DND-41 (cell line): ENCODE measurements at regions not wholly inside any gene's neighbourhood (a gene's known extent, or its start where the extent isn't known, plus 50 kb on each side); places are given as distances from the start of the nearest gene placed in this dataset.

Experiments used
- ATAC-seq: fragments of 200-7000 bp; cut with Tn5 transposase; 3 replicates; pipeline ENCODE4 v1.9.1; 2021; ENCODE audit warnings: low read depth; ENCODE audit not compliant: insufficient read depth
- DNase-seq: peaks from one replicate; pipeline ENCODE4 v3.0.0-alpha.2; 2020
- H2AFZ ChIP-seq: 2 replicates; pipeline ENCODE4 v1.6.0; 2012; ENCODE audit warnings: low read depth, low read length
- H3K27ac ChIP-seq: 2 replicates; pipeline ENCODE4 v1.5.1; 2012; ENCODE audit warnings: low read length, inconsistent platforms
- H3K27me3 ChIP-seq: fragments of 200-600 bp; sonication (generic); 2 replicates; pipeline ENCODE4 v1.6.0; 2012; ENCODE audit warnings: low read length, mild to moderate bottlenecking, inconsistent platforms; ENCODE audit not compliant: insufficient read depth, poor library complexity
- H3K36me3 ChIP-seq: 2 replicates; pipeline ENCODE4 v1.5.1; 2012; ENCODE audit warnings: low read length, inconsistent platforms; ENCODE audit not compliant: insufficient read depth
- H3K4me1 ChIP-seq: 2 replicates; pipeline ENCODE4 v1.5.1; 2012; ENCODE audit warnings: mild to moderate bottlenecking, low read length; ENCODE audit not compliant: insufficient read depth
- H3K4me2 ChIP-seq: 2 replicates; pipeline ENCODE4 v1.6.0; 2012; ENCODE audit warnings: mild to moderate bottlenecking, moderate library complexity, low read length, inconsistent platforms; ENCODE audit not compliant: insufficient read depth
- H3K4me3 ChIP-seq, 2 experiments: fragments of 200-600 bp in 1 of 2; shearing (Covaris generic) in 1 of 2; 2 replicates each; pipeline ENCODE4 v1.5.1; 2012 to 2016; ENCODE audit warnings: inconsistent platforms in 2 of 2, low read length in 2 of 2, mild to moderate bottlenecking in 2 of 2, low read depth in 1 of 2, moderate library complexity in 1 of 2
- H3K79me2 ChIP-seq: 2 replicates; pipeline ENCODE4 v1.6.0; 2012; ENCODE audit warnings: low read length, inconsistent platforms; ENCODE audit not compliant: insufficient read depth
- H3K9ac ChIP-seq: 2 replicates; pipeline ENCODE4 v1.6.0; 2012; ENCODE audit warnings: low read depth, mild to moderate bottlenecking, inconsistent platforms, low read length, moderate library complexity
- H3K9me3 ChIP-seq: 2 replicates; pipeline ENCODE4 v1.5.1; 2012; ENCODE audit warnings: low read length, moderate library complexity, mild to moderate bottlenecking, inconsistent platforms; ENCODE audit not compliant: insufficient read depth, severe bottlenecking
- H4K20me1 ChIP-seq: 2 replicates; pipeline ENCODE4 v1.6.0; 2012; ENCODE audit warnings: low read length; ENCODE audit not compliant: insufficient read depth
- EZH2 ChIP-seq: IDR thresholded peaks from 3 replicates; pipeline ENCODE4 v1.6.1; 2012; ENCODE audit warnings: borderline replicate concordance, low read depth, mild to moderate bottlenecking, moderate library complexity, low read length, inconsistent platforms; ENCODE audit not compliant: severe bottlenecking
- TF ChIP-seq, protein P1 (sequence below): IDR thresholded peaks from 2 replicates; pipeline ENCODE4 v1.5.1; 2012; ENCODE audit warnings: borderline replicate concordance, low read length, moderate library complexity, mild to moderate bottlenecking; ENCODE audit not compliant: poor library complexity, severe bottlenecking; ENCODE audit errors: extremely low read depth

DNA sequence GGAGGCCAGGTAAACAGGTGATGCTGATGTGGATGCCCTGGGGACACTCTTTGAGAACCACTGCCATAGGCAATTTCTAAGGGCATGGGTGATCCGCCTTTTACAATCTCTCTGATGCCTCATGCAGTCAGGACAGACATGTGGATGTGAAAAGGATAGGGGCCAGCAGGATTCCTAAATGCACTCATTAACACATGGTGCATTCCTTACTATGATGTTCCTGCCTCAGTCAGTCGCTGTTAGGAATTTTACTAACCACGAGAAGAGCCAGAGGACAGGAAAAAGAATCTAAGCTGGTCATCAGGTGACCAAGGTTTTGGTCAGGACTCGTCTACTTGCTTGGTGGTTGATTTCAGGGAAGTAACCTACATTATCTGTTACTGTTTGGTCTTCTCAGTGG, 191.0 kb downstream of the ARL4C start:
- Histone ChIP-seq H3K36me3 (no peaks in the 10 kb centered on the region), H2AFZ (no peak overlapping the region), H3K4me3 (no peak overlapping the region), H4K20me1 (no peaks in the 10 kb centered on the region), H3K79me2 (no peaks in the 10 kb centered on the region), H3K9me3 (no peaks in the 10 kb centered on the region), H3K4me2 (no peak overlapping the region), H3K4me1 (peaks cover 8% of the 10 kb centered on the region; the same call in 1 of the 2 replicates), H3K9ac (no peak overlapping the region), H3K27ac (no peak overlapping the region), H3K27me3 (no peaks in the 10 kb centered on the region)
- ATAC-seq (no peak), DNase-seq (no peak)
- no peak for TF ChIP-seq EZH2
- TF ChIP-seq, protein P1, sequence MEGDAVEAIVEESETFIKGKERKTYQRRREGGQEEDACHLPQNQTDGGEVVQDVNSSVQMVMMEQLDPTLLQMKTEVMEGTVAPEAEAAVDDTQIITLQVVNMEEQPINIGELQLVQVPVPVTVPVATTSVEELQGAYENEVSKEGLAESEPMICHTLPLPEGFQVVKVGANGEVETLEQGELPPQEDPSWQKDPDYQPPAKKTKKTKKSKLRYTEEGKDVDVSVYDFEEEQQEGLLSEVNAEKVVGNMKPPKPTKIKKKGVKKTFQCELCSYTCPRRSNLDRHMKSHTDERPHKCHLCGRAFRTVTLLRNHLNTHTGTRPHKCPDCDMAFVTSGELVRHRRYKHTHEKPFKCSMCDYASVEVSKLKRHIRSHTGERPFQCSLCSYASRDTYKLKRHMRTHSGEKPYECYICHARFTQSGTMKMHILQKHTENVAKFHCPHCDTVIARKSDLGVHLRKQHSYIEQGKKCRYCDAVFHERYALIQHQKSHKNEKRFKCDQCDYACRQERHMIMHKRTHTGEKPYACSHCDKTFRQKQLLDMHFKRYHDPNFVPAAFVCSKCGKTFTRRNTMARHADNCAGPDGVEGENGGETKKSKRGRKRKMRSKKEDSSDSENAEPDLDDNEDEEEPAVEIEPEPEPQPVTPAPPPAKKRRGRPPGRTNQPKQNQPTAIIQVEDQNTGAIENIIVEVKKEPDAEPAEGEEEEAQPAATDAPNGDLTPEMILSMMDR = no peak

DNA sequence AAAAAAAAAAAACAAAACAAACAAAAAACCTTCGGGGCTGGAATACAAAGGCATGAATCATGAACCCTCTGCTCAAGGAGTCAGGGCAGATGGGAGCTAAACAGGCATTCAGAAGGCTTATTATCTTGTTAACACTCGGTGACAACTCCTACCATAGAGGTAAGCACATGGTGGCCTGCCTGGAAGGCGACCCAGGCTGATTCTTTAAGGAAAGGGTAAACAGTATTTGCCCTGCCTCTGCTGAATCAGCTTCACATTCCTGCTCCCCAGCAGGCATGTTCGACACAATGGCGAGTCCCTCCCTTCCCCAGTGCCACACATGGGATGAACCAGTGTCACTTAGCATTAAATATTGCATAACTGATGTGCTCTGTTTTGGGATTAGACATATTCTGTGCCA, 191.9 kb downstream of the ARL4C start:
- Histone ChIP-seq H3K27ac (0 out of 2 replicates have a peak overlapping the region, but pooled peaks have one; percentile 5), H4K20me1 (no peaks in the 10 kb centered on the region), H3K9me3 (no peaks in the 10 kb centered on the region), H3K4me1 (peaks cover 4% of the 10 kb centered on the region; the same call in 1 of the 2 replicates), H3K36me3 (no peaks in the 10 kb centered on the region), H2AFZ (no peak overlapping the region), H3K27me3 (no peaks in the 10 kb centered on the region), H3K4me2 (no peak overlapping the region), H3K79me2 (no peaks in the 10 kb centered on the region), H3K4me3 (no peak overlapping the region), H3K9ac (no peak overlapping the region)
- TF ChIP-seq, protein P1 = no peak
- TF ChIP-seq EZH2 = no peak
- DNase-seq (no peak), ATAC-seq (no peak)

DNA sequence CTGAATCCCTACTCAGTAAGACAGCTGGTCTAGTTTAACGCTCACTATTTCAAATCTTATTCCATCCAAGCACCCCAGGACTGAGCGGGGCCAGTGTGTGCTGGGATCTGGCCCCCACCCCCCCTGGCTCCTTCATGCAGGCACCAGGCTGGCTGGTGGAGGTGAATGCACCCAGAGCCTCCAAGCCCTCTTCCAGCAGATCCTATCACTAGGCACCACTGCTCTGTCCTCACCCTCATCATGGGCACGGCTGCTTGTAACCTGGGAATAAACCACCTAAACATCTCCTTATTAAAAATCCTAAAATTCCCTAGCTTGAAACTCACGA, 194.3 kb downstream of the ARL4C start:
- no peaks in the 10 kb centered on the region for H3K79me2 ChIP-seq
- H3K27me3 ChIP-seq = no peaks in the 10 kb centered on the region
- no peak overlapping the region for H3K4me3 ChIP-seq
- H3K27ac ChIP-seq = peak overlapping the region; percentile 29; the same call in 1 of the 2 replicates
- H3K4me2 ChIP-seq = no peak overlapping the region
- H3K4me1 ChIP-seq = 0 out of 2 replicates have a peak, but pooled peaks cover 7% of the 10 kb centered on the region
- H2AFZ ChIP-seq = no peak overlapping the region
- H3K9ac ChIP-seq = no peak overlapping the region
- H3K36me3 ChIP-seq = no peaks in the 10 kb centered on the region
- no peak for TF ChIP-seq EZH2
- TF ChIP-seq, protein P1 = no peak
- no peaks in the 10 kb centered on the region for H3K9me3 ChIP-seq
- ATAC-seq (no peak), DNase-seq (no peak)
- H4K20me1 ChIP-seq = no peaks in the 10 kb centered on the region
